Renal pelvis (tissue), 1 donor: ENCODE measurements at regions not wholly inside any gene's neighbourhood (a gene's known extent, or its start where the extent isn't known, plus 50 kb on each side); places are given as distances from the start of the nearest gene placed in this dataset.
"Not testable (repeated sequence)": the region's sequence is repeated elsewhere in the genome, so short reads cannot be mapped to it uniquely, and the experiment has no call there.

Experiments
- DNase-seq: peaks from one replicate; pipeline ENCODE4 v3.0.0-alpha.2; 2013

DNA sequence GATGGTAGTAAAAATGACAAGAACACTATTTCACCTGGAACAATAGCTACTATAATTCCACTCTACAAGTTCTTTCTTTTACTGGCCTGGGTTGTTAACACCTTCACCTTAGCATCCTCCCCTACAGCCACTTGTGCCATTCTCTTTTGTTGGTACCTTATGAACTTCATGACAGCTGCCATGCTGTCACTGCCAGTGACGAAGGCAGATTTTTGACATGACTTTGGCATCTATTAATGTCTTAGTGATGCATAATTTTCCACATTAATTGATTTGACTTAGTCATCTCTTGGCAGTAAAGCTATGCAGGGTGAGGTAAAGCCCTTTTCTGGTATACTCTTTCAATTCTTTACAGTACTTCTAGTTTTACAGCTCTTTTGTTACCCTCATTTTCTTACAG is 207.9 kb downstream of the TANC2 start:
- DNase-seq, result no peak

DNA sequence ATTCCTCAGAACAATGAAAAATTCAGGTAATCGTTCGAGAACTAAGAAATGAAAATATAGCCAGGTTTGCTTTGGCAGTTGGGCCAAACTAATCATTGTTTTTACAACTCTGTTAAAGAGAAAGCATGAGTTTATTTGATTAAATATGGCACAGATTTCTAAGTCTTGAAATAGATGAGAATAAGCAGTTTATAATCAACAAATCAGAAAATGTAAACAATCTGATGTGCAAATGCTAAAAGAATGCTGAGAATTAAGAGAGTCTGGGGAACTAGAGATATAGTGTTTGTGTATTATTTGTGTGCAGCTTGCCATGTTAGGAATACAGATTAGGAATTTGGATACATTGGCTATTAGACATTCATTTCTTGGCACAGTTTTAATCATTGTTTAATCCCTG is 212.5 kb downstream of the TANC2 start:
- DNase-seq, result no peak

DNA sequence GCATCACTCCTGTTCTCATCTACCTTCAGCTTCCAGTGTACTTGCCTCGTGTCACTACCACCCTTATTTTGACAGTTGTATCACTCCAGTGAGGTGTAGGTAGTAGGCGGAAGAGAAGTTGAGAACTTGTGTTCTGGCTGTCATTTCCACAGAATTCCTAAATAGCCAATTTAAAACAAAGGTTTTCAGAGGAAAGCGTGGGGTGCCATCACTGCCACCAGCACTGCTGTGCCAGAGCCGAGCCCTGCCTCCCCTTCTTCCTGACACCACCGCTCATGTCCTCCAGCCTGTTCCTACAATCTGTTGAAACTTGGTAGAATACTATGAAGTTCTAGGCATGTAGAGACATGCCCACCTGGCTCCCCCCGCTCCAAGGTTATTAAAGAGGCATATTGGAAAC is 215.8 kb downstream of the TANC2 start:
- no peak for DNase-seq

DNA sequence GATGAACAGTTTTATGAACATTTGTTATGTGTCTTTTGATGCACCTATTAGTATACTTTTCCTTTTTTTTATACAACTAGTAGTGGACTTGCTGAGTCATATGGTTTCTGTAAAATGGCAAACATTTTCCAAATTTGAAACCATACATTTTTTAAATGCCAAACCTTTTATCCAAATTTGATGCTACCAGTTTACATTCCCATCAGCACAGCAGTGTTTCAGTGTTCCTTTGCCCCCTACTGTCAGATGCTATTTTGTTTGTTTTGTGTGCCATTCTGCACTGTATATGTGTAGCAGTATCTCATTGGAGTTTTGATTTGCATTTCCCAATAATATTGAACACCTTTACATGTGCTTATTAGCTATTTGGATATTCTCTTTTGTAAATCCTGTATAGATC is 219.4 kb downstream of the TANC2 start:
- no peak for DNase-seq

DNA sequence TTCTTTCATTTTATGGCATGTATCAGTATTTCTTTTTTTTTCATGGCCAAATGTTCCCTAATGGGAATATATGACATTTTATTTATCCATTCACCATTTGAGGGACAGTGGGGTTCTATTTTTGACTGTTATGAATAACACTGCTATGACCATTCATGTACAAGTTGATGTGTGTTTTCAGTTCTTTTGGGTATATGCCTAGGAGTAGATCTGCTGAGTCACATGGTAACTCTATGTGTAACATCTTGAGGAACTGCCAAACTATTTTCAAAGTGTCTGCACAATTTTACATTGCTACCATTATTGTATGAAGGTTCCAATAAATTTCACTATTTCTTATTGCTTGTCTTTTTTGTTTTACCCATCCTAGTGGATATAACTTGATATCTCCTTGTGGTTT is 223.0 kb downstream of the TANC2 start:
- DNase-seq, result no peak

DNA sequence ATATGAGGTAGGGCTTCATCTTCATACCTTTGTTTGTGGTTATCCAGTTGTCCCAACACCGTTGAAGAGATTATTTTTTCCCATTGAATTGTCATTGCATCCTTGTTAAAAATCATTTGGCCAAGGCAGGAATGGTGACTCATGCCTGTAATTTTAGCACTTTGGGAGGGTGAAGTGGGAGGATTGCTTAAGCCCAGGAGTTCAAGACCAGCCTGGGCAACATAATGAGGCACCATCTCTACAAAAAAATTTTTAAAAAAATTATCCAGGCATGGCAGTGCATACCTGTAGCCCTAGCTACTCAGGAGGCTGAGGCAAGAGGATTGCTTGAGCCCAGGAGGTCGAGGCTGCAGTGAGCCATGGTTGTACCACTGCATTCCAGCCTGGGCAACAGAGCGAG is 223.9 kb downstream of the TANC2 start:
- DNase-seq, result no peak

DNA sequence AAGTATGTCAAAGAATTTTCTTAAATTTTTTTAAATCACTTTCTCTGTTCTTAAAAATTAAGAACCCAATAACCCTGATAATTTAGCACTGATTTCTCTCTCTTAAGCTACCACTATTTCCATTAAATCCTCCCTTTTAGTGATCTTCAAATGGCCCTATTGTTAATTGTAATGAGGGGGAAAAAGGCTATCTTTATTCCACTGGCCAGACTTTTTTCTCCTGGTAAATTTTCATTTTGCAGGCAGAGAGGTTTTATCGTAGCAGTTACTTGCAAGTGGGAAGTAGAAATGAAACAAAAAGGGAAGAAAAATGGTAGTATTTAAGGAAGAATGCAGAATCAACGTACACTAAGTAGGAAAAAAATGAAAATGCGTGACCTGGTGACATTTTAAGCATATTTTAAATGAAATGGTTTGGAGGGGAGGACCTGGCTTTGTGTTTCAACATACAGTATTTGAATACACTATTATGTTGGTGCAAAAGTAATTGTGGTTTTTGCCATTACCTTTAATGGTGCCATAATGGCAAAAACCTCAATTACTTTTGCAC is 224.9 kb downstream of the TANC2 start:
- no peak for DNase-seq

DNA sequence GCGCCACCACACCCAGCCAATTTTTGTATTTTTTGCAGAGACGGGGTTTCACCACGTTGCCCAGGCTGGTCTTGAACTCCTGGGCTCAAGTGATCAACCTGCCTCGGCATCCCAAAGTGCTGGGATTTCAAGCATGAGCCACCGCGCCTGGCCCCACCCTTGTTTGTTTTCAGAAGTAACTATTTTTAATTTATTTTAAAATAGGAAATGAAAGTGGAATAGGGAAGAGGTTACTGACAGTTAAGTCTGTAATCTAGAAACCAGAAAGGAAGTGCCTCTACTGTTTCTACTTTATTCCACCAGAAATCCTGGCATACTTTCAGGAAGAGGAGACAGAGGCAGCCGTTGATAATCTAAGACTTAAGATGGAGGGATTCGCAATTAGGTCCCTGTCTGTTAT is 225.6 kb downstream of the TANC2 start:
- DNase-seq, result no peak

DNA sequence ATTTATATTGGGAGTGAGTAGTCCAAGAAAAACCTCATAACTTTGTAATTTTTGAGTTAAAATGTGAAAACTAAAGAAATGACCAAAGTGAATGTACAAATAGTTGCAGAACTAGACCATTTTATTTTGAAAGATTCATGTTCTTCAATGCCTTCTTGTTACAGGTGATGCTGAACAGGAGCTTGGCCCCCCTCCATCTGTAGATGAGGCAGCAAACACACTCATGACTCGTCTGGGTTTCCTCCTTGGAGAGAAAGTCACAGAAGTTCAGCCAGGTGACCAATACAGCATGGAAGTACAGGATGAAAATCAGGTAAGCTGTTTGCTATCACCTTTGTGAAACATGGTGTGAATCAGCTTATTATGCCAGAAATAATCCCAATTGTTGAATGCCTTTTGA is 227.8 kb downstream of the TANC2 start:
- no peak for DNase-seq

DNA sequence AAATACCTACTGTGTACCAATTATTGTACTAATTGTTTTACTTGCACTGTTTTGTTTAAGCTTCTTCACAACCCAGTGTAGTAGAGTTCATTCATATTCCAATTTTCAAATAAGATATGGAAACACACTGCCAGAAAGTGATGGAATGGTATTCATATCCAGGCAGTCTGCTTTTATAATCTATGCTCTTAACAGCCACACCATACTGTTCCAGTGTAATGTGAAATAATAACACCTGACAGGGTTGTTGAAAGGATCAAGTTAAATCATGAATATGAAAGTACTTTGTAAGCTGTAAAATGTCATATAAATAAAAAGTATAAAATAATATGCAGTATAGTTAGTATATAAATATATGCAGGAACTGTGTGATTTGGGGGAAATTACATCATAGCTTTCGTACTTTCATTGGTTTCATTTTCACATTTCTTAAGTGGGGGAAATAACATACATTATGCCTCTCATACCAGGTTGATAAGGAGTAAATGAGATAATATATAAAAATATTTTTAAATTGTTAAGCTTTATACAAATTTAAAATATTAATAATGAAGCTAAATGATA is 230.8 kb downstream of the TANC2 start:
- no peak for DNase-seq

DNA sequence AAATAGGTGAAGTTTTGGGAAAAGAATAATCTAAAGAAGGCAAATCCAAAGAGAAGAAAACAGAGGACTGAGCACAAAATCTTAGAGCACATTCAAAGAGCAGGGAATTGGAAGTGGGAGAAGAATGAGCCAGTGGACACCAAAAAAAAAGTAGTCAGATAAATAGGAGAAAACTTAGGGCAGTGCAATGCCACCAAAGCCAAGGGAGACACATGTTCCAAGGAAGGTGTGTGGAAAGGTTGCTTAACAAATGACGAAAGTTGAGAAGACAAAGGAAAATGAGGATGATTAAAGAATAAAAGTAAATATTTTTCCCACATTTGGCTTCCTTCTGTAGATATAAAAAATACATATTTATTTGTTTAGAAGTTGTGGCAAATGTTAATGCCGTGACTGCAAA is 237.6 kb downstream of the TANC2 start:
- no peak for DNase-seq

DNA sequence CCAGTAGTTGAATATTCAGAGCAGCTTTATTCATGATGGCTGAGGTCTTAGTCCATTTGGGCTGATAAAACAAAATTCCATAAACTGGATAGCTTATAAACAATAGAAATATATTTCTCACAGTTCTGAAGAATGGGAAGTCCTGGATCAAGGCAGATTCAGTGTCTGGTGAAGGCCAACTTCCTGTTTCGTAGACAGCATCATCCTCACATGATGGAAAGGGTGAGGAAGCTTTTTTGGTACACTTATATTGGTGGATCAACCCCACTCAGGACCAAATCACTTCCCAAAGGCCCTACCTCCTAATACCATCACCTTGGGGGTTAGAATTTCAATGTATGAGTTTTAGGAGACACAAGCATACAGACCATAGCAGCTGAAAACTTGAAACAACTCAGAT is 224.2 kb downstream of the CYB561 start:
- no peak for DNase-seq

DNA sequence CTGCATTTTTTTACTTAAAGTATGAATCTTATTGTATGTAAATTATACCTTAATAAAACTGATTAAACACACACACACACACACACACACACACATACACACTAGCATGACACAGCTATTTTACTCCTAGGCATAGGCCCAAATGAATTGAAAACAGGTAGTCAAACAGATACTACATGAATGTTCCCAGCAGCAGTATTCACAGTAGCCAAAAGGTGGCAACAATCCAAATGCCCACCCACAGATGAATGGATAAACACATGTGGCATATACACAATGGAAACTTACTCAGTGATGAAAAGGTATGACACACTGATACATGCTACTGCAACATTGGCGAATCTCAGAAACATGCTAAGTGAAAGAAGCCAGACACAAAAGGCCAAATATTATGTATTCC is 223.5 kb downstream of the CYB561 start:
- no peak for DNase-seq

DNA sequence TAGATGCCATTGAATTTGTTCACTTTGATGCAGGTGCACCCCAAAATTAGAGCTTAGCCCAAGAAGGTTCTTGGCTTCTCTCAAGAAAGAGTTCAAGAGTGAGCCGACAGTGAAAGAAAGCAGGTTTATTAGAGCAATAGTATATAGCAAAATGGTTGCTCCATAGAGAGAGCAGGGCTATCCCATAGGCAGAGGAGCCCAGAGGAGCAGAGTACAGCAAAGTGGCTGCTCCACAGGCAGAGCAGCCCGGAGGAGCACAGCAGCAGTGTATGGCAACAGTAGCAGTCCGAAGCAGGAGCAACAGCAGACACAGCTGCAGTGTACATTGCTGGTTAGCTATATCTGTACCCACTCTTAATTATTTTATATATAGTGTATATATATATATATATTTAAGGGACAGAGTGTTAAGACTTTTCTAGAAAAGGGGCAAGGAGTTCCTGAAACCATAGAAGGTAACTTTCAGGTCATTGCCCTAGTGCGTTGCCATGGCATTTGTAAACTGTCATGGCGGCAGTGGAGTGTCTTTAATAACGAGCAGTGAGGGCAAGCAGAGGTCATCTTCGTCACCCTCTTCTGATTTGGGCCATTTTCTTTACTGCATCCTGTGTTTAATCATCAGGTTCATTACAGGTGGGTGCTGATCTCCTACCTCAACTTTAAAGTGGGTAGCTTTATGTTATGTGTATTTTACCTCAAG is 222.7 kb downstream of the CYB561 start:
- no peak for DNase-seq

DNA sequence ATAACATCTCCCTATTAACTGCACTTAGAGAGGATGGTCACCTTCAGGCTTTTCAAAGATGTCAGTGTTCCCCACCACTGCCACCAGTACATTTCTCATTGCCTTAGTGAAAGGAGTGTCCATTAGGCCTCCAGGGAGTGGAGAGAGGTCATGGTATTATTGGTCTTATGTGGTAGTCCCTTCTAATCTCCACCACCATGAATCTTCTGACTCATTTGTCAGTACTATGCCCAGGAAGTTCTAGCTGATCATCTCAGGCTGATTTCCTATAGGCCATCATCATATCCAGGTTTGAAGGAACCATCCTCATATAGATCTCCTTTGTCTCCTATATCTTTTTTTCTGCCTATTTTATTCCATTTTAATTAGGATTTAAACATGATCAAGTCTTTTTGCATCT is 221.5 kb downstream of the CYB561 start:
- DNase-seq, result no peak

DNA sequence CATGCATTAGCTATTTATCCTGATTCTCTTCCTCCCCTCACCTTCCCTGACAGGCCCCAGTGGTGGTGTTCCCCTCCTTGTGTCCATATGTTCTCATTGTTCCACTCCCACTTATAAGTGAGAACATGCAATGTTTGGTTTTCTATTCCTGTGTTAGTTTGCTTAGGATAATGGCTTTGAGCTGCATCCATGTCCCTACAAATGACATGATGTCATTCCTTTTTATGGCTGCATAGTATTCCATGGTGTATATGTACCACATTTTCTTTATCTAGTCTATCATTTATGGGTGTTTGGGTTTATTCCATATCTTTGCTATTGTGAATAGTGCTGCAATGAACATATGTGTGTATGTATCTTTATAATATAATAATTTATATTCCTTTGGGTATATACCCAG is 219.4 kb downstream of the CYB561 start:
- not testable (repeated sequence) for DNase-seq

DNA sequence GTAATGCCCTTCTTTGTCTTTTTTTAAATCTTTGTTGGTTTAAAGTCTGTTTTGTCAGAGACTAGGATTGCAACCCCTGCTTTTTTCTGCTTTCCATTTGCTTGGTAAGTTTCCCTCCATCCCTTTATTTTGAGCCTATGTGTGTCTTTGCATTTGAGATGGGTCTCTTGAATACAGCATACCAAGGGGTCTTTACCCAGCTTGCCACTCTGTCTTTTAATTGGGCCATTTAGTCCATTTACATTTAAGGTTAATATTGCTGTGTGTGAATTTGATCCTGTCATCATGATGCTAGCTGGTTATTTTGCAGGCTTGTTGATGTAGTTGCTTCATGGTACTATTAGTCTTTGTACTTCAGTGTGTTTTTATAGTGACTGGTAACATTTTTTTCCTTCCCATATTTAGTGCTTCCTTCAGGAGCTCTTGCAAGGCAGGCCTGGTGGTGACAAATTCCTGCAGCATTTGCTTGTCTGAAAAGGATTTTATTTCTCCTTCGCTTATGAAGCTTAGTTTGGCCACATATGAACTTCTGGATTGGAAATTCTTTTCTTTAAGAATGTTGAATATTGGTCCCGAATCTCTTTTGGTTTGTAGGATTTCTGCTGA is 215.0 kb downstream of the CYB561 start:
- DNase-seq, result not testable (repeated sequence)

DNA sequence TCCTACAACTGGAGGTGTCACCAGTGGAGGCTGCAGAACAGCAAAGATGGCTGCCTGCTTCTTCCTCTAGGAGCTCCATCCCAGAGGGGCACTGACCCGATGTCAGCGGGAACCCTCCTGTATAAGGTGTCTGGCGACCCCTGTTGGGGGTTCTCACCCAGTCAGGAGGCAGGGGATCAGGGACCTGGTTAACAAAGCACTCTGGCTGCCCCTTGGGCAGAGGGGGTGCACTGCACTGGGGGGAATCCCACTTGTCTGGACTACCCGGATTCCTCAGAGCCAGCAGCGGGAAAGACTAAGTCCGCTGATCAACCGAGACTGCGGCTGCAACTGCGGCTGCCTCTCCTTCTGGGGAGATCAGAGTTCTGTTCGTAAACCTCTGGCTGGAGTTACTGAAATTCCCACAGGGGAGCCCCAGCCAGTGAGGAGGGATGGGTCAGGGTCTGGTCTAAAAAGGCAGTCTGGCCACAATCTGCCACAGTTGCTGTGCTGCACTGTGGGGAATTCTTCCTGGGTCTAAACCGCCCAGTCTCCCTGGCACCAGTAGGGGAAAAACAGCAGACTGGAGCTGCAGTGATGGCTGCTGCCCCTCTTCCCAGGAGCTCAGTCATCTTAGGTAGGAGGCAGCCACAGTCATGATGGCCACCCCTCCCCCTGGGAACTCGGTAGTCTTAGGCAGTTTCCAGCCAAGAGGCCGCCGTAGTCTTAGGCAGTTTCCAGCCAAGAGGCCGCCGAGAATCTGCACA is 213.4 kb downstream of the CYB561 start:
- no peak for DNase-seq

DNA sequence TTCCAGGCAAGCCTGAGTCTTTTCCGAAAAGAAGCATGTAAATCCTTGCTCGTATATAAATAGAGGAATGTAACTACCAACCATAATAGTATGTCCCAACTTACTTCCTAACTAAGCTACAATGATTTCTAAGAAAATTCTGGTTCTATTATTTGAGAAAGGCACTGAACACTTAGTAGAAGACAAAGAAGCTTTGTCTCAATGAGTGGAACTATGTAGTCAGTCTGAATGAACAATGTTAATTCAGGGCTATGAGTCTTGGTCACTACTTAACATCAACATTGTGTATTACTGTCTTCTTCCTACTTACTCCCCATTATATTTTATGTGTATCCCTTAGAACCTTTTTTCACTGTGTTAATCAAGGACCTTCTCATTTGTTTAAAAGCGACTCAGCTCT is 206.0 kb downstream of the CYB561 start:
- DNase-seq, result no peak

DNA sequence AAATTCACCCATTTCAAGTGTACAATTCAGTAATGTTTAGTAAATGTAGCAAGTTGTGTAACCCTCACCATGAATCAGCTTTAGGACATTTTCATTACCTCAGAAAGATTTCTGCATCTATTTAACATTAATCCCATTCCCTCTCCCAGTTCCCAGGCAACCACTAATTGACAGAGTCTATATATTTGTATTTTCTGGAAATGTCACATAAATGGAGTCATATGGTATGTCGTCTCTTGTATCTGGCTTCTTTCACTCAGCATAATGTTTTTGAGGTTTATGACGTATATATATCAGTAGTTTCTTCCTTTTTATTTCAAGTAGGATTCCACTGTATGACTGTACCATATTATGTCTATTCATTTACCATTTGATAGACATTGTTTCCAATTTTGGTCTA is 199.8 kb downstream of the CYB561 start:
- DNase-seq, result no peak

DNA sequence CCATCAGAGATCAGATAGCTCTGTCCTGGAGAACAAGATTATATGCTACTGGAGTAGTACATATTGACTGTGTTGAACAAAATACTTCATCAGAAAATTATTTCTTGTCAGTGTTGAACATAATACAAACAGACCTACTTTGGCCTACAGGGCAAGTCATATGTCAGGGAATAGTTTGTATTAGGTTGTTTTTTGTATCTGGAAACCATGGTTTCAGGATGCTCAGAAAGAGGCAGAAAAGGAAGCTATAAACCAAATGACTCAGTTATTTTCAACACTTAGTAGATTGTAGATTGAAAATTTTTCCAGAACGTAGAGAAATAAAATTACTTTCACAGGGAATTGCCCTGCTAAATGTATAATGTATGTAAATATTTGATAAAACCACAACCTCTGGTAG is 198.4 kb downstream of the CYB561 start:
- no peak for DNase-seq

DNA sequence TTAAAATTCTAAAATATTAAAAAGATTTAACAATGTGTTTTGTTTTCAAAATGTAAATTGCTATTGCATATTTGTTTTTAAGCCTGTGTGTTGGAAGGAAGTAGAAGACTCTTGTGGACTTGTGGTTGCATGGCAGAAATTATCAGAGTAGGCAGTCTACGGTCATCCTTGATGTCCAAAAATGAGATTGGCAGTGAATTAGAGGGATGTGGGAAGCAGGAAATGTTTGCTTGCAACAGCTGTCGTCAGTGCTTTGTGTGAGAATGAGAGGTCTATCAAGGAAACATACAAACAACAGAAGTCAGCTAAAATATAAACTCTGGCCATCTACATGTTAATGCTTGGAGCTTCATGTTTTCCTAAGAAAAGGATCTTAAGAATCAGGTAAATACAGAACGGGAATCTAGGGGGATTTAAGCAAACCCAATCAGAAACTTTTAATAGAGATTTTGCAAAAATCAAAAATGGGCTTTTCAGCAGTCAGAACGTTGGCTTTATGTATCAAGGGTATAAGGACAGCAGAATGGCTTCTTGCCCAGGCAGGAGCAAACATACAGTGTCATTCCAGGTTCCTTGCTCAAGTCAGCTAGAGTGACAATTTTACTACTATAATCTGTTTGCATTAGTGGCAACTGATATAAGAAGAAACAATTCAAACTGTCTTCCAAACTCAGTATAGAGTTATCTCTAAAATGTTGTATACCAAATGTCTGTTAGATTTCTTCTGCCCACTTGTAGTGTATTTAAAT is 196.7 kb downstream of the CYB561 start:
- no peak for DNase-seq
